CD4-positive, alpha-beta T cell treated with Interleukin-1 beta for 1 hour (primary cell): ENCODE measurements at regions not wholly inside any gene's neighbourhood (a gene's known extent, or its start where the extent isn't known, plus 50 kb on each side); places are given as distances from the start of the nearest gene placed in this dataset.
"Not testable (repeated sequence)": the region's sequence is repeated elsewhere in the genome, so short reads cannot be mapped to it uniquely, and the experiment has no call there.

ENCODE experiments used
- DNase-seq, 2 donors: peaks; one replicate each; pipeline ENCODE4 v3.0.0-alpha.2; 2020 to 2022

DNA sequence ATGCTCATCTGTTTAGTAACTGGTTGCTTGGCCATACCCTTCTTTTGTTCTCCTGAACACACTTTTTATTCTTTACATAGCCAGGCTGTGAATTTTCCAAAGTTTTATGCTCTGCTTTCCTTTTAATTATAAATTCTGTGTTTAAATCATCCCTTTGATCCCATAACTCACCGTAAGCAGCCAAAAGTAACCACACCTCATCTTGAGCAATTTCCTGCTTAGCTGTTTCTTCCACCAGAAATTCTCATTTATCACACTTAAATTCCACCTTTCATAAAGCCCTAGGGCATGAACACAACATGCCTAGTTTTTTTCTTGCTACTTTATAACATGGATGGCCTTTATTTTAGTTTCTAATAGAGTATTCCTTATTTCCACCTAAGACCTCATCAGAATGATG, 510.7 kb downstream of the C12orf50 start:
- DNase-seq: no peak

DNA sequence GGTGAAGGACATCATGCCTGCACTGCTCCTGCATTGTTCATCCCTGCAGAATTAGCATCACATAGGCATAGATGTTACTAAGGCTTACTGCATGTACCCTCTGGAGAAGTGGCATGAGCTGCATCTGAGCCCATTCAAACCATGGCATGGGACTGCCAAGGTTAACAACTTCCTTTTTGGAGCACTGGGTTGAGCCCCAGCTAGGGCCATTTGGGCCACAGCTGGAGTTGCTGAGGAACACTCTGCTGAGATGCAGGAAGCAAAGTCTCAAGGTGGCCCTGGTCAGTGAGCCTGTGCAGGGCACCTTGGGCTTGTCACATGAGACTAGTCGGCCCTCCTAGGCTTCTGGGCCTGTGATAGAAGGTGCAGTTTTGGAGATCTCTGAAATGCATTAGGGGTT, 511.2 kb downstream of the C12orf50 start:
- DNase-seq: no peak

DNA sequence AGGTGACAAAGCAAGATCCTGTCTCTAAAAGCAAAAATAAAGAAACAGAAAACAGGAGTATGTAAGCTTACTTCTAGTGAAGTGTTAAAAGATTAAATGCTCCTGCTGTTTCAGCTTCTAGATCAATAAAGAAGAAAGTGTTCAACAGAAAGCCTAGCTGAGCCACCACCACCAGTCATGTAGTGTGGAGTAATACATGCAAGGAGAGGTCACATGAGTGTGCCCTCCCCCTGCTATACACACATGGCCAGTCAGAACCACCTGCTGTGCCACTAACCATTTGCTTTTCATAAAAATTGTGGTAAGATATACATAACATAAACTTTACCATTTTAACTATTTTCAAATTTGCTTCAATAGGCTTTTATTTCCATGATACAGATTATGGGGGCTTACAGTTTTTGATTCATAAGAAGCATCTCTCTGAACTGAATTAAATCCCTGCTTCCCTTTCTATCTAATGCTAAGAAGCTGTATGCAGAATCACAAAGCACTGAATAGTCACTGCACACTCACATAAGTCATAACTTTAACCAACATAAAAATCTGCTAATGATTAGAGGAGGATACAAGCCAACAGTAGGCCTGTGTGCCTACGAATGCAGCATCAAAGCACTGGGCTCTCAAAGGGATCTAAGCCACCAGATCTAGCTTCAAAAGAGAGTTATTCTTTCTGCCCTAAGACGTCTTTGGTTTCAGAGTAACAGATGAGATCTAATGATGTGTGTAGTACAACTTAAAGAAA, 515.5 kb downstream of the C12orf50 start:
- no peak for DNase-seq

DNA sequence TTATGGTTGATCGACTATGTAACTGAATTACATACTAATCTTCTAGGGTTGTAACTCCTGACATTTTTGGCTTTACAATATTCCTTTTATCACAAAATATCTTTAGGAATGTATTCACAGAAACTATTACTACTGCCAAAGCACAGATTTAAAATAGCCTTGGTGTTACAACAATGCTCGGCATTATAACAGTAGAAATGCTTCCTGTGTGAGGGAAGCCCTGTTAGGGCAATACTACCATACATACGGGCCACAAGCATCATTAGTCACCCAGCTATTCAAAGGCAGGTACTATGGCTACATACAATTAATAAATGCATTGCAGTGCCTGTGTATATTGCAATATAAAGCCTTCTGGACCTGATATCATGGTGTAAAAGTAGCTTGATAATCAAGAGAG, 517.8 kb downstream of the C12orf50 start:
- no peak for DNase-seq

DNA sequence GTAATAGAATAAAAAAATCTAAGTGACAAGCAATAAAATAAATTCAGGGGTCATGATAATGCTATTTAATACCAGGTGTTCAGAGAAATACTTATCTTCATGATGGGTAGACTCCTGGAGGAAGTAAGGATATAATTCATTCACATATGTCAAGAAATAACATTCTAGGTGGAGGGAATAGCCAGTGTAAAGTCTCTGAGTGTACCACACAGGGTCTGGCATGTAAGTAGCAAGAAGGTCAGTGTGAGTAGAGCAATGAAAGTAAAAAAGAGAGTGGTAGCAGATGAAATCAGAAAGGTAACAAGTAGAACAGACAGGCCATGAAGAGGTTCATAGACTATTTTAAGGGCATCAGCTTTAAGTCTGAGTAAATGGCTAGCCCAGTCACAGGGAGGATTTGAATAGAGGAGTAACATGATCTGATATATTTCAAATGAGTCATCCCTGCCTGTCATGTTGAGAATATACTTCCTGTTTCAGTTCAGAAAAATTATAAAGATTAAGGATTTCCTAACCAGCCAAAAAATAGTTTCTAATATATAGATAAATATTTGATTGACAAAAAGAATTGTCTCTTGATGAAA, 519.9 kb downstream of the C12orf50 start:
- DNase-seq: no peak

DNA sequence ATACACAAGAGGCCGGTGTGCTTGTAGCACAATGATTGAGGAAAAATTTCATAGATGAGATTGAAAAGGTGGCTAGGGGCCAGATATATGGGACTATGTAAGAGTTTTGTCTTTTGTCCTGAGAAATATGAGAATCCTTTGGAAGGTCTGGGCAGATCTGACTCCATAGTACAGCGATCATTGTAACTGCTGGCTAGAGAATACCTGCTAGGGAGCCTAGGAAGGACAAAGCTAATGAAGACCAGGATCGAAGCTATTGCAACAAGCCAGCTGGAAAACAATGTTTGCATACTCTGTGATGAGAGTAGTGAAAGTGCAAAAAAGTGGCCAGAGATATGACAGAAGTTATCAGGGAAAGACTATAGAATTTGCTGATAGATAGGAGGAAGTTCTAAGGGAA, 537.6 kb downstream of the C12orf50 start:
- DNase-seq: no peak

DNA sequence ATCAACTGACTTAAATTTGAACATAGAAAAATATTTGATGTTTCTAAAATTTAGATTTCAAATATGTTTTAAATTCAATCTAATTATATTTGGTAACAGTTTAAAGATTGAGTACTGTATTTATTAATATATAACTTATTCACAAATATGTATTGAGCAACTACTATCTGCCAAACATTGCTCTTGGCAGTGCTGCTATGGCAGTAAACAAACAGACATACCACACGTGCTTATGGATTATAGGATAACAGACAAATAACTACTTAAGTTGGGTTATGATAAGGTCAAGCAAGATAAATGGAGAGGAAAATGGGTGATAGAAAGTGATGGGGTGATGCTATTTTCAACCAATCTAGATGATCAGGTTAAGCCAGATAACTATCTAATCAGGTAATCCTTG, 538.1 kb downstream of the C12orf50 start:
- no peak for DNase-seq

DNA sequence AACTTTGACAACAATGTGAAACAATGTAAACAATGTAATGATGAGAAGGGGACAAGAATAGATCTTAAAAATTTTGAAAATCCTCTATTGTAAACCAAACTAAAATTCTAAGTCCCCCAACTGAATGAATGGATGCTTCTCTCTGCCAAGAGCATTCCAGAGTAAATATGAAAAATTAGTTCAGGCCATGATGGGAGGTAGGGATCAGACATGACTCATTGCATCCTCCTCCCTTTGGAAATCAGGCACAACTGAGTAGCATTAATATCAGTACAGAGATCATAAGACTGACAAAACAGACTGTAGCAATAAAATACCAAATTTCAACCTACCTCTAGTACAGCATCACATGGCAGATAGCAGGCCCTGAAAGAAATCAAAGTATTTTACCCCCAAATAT, 559.9 kb downstream of the C12orf50 start:
- no peak for DNase-seq

DNA sequence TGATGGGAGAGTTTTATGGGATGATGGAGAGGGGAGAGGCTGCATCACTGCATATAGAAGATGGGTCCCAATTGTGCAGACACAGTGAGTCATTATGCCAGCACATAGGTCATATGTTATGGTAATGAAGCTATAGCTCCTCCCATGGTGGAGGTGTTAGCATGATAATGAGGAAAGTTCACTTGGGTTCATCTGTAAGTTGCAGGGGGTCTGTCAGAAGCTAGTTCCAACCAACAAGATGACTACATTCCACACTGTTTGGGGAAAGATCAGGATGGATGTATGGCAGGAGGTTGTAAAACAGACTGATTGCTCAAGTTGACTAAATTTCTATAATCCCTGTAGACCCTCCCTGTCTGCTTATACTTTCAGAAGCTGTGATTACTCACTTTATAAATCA, 561.3 kb downstream of the C12orf50 start:
- no peak for DNase-seq

DNA sequence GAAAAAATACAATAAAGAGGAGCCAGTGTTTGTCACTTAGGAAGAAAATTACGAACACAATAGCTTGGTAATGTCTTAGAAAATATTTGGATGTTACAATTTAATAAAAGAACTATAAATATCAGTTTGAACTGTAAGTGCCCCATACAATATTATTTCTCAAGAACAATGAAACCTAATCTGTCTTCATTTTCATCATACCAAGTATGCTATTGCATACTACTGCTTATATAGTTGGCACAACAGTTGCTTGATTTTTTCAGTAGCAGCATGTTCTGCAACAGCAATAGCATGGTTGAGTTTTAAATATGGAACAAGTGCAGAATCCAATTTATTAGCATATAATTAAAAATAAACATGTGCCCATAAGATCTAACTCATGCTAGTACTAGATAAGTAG, 564.6 kb downstream of the C12orf50 start:
- no peak for DNase-seq

DNA sequence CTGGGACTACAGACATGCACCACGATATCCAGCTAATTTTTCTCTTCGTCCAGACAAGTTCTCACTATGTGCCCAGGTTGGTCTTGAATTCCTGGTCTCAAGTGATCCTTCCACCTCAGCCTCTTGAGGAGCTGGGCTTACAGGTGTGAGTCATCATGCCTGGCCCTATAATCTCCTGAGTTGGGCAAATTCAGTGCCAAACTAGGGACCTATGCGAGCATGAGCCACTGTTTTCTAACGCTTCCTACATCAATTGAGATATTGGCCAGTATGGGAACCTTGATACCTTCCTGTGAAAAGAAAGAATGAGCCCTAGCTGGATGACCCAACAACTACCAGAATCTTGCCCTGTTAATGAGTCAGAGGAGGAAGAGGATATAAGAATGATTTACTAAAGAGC, 585.2 kb downstream of the C12orf50 start:
- DNase-seq: no peak

DNA sequence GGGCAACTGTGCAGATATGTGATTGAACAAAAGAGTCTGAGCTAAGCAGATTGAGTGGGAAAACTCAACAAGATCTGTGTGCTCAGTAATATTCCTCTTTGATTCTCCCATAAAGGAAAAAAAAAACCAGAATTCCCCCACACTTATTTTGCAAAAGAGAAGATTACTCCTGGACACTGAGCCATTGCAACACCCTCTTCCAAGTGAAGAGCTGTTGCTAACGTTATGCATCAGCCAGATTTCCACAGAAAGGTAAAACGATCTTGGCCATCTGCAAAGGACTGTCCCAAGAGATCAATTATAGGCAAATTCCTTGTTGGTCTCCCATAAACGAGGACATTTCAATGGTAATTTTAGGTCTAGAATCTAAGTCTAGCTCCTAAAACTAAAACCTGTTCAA, 587.7 kb downstream of the C12orf50 start:
- no peak for DNase-seq

DNA sequence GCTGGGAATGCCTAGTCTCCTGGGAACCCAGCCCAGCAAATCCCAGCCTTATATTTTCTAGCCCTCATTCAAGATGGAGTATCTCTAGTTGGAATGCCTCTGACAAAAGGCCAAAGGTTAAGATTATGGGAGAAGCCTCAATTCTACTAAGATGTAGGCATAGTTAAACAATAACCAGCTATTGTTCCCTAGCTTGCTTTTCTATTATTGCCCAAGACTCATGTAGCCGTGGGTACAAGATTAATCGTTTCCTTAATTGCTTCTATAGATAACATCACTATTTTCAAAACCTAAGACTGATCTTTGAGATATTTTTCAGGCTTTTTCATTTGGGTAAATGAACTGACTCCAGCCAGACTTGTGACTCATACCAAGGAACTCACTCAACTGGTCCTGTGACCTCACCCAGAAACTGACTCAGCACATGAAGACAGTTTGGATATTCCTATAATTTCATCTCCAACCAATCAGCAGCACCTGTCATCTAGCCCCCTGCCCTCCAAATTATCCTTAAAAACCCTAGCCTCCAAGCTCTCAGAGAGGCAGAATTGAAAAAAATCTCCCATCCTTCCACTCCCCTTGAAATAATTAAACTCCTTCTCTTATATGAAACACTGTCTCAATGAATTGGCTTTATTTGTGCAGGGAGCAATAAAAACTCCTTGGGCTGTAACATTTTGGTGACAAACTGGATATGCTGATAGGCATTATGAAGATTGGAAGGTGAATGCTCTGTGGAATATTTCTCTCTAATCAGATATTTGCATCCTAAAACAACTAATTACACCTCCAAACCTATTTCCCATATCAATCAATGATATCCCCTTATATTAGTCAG, 589.0 kb downstream of the C12orf50 start:
- no peak for DNase-seq

DNA sequence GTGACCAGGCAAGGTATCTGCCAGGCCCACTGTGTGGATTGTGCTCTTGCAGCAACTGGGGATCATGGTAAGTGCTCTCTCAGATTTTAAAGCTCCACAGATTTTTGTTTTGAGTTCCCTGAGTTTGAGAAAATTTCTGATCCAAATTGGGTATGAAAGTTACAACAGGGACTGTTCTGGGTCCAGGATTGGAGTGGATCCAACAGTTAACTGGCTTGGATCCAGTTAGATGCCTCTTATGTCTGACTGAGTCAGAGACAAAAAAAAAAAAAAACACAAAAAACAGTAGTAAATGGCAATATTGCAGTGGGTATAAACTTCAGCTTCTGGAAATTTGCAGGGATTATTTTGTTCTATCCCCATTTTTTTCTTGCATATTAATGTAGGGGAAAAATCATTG, 598.8 kb downstream of the C12orf50 start:
- DNase-seq: no peak

DNA sequence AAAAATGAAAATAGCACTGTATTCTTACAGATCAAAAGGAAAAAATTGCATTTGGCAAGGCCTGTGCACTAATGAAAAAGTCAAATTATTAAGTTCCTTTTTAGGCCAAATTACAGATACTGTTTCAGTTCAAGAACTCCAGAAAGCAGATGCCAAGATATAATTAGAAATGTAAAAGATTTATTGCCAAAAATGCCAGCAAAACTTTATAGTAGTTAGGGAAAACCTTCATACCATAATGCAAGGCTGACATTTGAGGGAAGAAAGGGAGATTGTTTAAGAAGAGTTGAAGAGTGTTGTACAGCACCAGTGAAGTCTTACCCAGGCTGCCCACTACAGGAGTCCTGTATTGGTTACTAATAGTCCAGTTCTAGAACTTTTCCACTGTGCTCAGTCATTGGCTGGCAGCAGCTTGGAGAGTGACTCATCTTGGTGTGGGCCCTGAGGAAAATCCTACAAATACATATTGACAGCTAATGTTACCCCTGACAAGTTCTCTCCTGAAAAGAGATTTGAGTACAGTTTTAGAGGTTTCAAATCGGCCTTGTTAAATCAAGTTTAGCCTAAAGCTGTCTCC, 600.4 kb downstream of the C12orf50 start:
- DNase-seq: no peak

DNA sequence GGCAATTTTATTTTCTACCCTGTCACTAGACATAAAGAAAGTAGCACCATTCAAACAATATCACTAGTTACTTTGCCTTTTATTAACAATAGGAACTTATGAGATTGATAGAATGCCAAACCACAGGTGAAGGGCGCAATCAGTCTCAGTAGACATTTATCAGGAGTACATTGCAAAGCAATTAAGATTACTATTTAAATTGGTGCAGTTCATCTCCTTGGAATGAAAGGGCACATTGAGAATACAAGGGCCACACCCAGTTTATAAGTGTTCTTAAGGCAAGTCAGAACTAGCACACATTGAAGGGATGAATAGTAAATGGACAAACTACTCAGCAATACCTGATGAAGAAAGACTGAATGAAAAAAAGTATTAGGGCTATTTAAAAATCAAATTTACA, 601.4 kb downstream of the C12orf50 start:
- no peak for DNase-seq

DNA sequence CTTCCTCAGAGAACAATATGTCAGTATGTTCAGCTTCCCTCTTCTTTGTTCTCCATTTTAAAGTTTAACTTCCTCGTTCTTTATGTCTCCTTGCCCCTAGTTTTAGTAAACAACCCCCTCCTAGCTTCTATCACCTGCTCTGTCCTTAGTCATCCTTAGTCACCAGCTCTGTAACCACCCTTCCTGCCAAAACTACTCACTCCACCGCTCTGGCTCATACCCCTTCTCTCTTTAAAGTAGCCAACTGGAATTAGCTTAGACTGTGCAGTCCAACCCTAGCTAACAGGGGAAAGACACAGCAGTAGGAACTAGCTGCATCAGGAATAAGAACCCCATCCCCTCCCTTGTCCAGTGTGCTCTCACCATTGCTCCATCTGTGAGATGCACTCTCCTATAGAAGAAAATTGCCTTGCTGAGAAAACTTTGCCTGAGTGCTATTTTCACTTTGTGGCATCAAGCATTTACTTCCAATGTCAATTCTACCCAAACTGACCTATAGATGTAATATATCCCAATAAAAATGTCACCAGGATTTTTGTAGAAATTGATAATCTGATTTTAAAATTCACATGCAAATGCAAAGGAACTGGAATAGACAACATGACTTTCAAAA, 603.2 kb downstream of the C12orf50 start:
- no peak for DNase-seq

DNA sequence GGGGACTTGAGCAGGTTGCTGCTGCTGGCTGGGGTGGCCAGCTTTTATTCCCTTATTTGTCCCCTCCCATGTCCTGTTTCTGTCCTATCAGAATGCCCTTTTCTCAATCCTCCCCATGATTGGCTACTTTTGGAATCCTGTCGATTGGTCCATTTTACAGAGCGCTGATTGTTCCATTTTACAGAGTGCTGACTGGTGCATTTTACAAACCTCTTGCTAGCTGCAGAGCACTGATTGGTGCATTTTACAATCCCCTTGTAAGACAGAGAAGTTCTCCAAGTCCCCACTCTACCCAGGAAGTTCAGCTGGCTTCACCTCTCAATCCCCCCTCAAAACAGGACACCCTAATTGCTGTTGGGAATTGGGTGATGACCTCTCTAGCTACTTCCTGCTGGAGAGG, 608.0 kb downstream of the C12orf50 start:
- DNase-seq: not testable (repeated sequence)

DNA sequence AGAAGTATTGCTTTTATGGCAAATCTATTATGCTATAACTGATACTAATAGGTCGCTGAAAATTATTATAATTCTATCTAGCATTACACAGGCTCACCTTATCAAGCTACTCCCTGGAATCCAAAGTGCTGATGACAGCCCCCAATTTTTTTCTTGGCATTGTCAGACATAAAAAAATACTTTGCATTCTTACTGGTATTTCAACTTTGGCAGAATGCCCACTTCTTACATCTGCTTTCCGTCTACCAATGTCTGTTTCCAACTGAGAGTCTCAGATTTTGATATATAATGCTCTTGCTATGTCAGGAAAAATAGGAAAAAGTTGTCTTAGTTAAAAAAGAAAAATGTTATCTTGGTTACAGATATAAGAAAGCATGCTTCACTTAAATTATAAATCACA, 615.4 kb downstream of the C12orf50 start:
- DNase-seq: no peak

DNA sequence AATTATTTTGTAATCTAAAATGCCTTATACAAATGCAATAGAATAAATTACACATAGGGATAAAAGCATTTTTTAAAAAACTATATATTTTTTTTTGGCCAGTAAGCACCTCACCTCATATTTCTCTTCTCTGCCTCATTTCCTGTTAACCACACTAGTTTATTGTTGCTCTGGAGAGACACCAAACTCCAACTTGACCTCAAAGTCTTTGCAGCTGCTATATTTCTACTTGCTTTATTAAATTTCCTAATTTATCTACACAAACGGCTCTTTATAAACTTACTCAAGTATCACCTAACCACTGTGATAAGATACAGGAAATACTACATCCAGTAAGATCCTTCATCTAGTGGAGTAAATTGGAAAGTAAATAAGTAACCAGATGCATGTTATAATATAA, 622.3 kb downstream of the C12orf50 start:
- DNase-seq: no peak

DNA sequence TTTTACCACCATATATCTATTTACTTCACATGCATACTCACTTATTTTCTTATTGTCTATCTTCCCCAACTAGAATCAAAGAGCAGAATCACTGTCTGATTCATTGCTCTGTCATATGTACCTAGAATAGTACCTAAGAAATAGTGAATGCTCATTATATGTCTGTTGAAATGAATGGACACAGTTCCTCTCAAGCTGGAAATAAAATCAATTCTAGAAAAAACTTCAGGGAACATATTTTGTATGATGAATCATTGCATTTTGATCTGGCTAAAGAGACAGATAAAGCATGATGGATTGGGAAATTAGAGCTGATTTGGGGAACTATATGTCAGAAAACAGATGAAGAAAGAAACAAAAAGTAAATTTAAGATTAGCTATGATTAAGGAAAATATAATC, 623.3 kb downstream of the C12orf50 start:
- DNase-seq: no peak

DNA sequence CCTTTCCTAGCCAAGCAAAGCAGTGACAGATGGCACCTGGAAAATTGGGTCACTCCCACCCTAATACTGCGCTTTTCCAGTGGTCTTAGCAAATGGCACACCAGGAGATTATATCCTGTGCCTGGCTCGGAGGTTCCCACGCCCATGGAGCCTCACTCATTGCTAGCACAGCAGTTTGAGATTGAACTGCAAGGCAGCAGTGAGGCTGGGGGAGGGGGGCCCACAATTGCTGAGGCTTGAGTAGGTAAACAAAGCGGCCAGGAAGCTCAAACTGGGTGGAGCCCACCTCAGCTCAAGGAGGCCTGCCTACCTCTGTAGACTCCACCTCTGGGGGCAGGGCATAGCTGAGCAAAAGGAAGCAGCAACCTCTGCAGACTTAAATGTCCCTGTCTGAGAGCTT, 635.0 kb downstream of the C12orf50 start:
- DNase-seq: not testable (repeated sequence)

DNA sequence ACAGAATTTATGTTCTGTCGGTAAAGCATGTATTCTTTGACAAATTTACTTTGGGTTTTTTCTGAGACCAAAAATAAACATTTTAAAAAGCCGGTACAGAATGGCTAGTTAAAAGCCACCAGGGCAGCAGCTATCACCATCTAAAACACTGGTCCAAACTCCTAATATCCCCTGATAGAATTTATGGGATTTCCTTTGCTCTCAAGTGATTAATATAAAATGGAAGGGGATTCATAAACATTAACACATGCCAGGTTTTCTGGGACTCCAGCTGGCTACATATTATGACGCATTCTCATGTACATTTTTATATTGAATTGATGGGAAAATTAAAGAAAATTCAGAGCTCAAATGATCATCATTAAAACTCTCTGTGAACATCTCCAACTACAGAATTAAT, 640.8 kb downstream of the C12orf50 start:
- no peak for DNase-seq
